ENCODE measurements at regions not wholly inside any gene's neighbourhood (a gene's known extent, or its start where the extent isn't known, plus 50 kb on each side); places are given as distances from the start of the nearest gene placed in this dataset.

- H3K27me3 ChIP-seq (ENCODE audit: insufficient read depth, low read depth, low read length): no peaks in the 10 kb centered on the region
- no peak overlapping the region for H3K9ac ChIP-seq (ENCODE audit: low read length)
- H3K9me3 ChIP-seq (ENCODE audit: low read length): no peaks in the 10 kb centered on the region
- H3K4me2 ChIP-seq (ENCODE audit: low read length): no peak overlapping the region
- no peaks in the 10 kb centered on the region for H3F3A ChIP-seq (ENCODE audit: insufficient read depth, low read length, poor library complexity, severe bottlenecking)
- H3K27ac ChIP-seq (ENCODE audit: low read length): no peak overlapping the region
- H3K36me3 ChIP-seq (ENCODE audit: insufficient read depth, low read length): no peaks in the 10 kb centered on the region
- no peak overlapping the region for H2AFZ ChIP-seq (ENCODE audit: low read depth, low read length)
- H3K9me2 ChIP-seq (ENCODE audit: insufficient read depth, low read length): no peaks in the 10 kb centered on the region
- TF ChIP-seq, protein P1, sequence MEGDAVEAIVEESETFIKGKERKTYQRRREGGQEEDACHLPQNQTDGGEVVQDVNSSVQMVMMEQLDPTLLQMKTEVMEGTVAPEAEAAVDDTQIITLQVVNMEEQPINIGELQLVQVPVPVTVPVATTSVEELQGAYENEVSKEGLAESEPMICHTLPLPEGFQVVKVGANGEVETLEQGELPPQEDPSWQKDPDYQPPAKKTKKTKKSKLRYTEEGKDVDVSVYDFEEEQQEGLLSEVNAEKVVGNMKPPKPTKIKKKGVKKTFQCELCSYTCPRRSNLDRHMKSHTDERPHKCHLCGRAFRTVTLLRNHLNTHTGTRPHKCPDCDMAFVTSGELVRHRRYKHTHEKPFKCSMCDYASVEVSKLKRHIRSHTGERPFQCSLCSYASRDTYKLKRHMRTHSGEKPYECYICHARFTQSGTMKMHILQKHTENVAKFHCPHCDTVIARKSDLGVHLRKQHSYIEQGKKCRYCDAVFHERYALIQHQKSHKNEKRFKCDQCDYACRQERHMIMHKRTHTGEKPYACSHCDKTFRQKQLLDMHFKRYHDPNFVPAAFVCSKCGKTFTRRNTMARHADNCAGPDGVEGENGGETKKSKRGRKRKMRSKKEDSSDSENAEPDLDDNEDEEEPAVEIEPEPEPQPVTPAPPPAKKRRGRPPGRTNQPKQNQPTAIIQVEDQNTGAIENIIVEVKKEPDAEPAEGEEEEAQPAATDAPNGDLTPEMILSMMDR (IDR thresholded peaks at IDR 0.05; ENCODE audit: poor library complexity, severe bottlenecking): no peak
- TF ChIP-seq MXI1 (conservative IDR thresholded peaks at IDR 0.05; ENCODE audit: poor library complexity, severe bottlenecking): no peak
- TF ChIP-seq, protein P2, sequence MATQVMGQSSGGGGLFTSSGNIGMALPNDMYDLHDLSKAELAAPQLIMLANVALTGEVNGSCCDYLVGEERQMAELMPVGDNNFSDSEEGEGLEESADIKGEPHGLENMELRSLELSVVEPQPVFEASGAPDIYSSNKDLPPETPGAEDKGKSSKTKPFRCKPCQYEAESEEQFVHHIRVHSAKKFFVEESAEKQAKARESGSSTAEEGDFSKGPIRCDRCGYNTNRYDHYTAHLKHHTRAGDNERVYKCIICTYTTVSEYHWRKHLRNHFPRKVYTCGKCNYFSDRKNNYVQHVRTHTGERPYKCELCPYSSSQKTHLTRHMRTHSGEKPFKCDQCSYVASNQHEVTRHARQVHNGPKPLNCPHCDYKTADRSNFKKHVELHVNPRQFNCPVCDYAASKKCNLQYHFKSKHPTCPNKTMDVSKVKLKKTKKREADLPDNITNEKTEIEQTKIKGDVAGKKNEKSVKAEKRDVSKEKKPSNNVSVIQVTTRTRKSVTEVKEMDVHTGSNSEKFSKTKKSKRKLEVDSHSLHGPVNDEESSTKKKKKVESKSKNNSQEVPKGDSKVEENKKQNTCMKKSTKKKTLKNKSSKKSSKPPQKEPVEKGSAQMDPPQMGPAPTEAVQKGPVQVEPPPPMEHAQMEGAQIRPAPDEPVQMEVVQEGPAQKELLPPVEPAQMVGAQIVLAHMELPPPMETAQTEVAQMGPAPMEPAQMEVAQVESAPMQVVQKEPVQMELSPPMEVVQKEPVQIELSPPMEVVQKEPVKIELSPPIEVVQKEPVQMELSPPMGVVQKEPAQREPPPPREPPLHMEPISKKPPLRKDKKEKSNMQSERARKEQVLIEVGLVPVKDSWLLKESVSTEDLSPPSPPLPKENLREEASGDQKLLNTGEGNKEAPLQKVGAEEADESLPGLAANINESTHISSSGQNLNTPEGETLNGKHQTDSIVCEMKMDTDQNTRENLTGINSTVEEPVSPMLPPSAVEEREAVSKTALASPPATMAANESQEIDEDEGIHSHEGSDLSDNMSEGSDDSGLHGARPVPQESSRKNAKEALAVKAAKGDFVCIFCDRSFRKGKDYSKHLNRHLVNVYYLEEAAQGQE (IDR thresholded peaks at IDR 0.05; ENCODE audit: borderline replicate concordance): no peak
- TF ChIP-seq EZH2 (IDR thresholded peaks at IDR 0.05; ENCODE audit: borderline replicate concordance, insufficient read depth, low read length, poor library complexity, severe bottlenecking): no peak
- no peak for TF ChIP-seq TAF1 (IDR thresholded peaks at IDR 0.05; ENCODE audit: low read depth)
- TF ChIP-seq RAD21 (conservative IDR thresholded peaks at IDR 0.05): no peak
- no peak for TF ChIP-seq POLR2AphosphoS5 (IDR thresholded peaks at IDR 0.05)
- TF ChIP-seq EP300 (conservative IDR thresholded peaks at IDR 0.05; ENCODE audit: poor library complexity, severe bottlenecking): no peak
- TF ChIP-seq SMC3 (conservative IDR thresholded peaks at IDR 0.05; ENCODE audit: poor library complexity): no peak
- H3K4me3 ChIP-seq (ENCODE audit: low read length): no peak overlapping the region
- H3K79me2 ChIP-seq (replicated peaks; ENCODE audit: insufficient read depth, low read length): no peaks in the 10 kb centered on the region
- no peaks in the 10 kb centered on the region for H4K20me1 ChIP-seq (ENCODE audit: insufficient read depth)
Observed at GRCh38 chr4:182978152-182978827, 61.1 kb upstream of the DCTD start.

DNA sequence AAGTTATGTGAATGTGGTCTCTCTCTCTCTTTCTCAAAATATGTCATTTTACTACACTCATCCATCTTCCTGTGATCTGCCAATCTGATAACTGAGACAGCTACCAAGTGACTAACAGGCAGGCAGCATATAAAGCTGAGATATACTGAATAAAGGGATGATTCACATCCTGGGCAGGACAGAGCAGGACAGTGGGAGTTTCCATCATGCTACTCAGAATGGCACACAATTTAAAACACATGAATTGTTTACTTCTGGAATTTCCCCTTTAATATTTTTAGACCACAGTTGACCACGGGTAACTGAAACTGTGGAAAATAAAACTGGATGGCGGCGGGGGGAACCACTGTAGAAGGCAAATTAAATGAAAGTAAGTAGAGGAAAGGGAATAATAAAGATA is 58.6 kb upstream of the DCTD start:
- Histone ChIP-seq H3K27ac (ENCODE audit: low read length) (no peak overlapping the region), H3F3A (ENCODE audit: insufficient read depth, low read length, poor library complexity, severe bottlenecking) (no peaks in the 10 kb centered on the region), H3K4me3 (ENCODE audit: low read length) (no peak overlapping the region), H3K9me3 (ENCODE audit: low read length) (no peaks in the 10 kb centered on the region), H3K9me2 (ENCODE audit: insufficient read depth, low read length) (no peaks in the 10 kb centered on the region), H3K9ac (ENCODE audit: low read length) (no peak overlapping the region), H3K4me2 (ENCODE audit: low read length) (no peak overlapping the region), H3K36me3 (ENCODE audit: insufficient read depth, low read length) (no peaks in the 10 kb centered on the region), H3K27me3 (ENCODE audit: insufficient read depth, low read depth, low read length) (no peaks in the 10 kb centered on the region), H3K79me2 (replicated peaks; ENCODE audit: insufficient read depth, low read length) (no peaks in the 10 kb centered on the region), H2AFZ (ENCODE audit: low read depth, low read length) (no peak overlapping the region), H4K20me1 (ENCODE audit: insufficient read depth) (no peaks in the 10 kb centered on the region)
- no peak for TF ChIP-seq POLR2AphosphoS5 (IDR thresholded peaks at IDR 0.05)
- TF ChIP-seq SMC3 (conservative IDR thresholded peaks at IDR 0.05; ENCODE audit: poor library complexity): no peak
- TF ChIP-seq MXI1 (conservative IDR thresholded peaks at IDR 0.05; ENCODE audit: poor library complexity, severe bottlenecking): no peak
- TF ChIP-seq EP300 (conservative IDR thresholded peaks at IDR 0.05; ENCODE audit: poor library complexity, severe bottlenecking): no peak
- no peak for TF ChIP-seq TAF1 (IDR thresholded peaks at IDR 0.05; ENCODE audit: low read depth)
- no peak for TF ChIP-seq RAD21 (conservative IDR thresholded peaks at IDR 0.05)
- TF ChIP-seq, protein P2 (IDR thresholded peaks at IDR 0.05; ENCODE audit: borderline replicate concordance): no peak
- TF ChIP-seq, protein P1 (IDR thresholded peaks at IDR 0.05; ENCODE audit: poor library complexity, severe bottlenecking): no peak
- TF ChIP-seq EZH2 (IDR thresholded peaks at IDR 0.05; ENCODE audit: borderline replicate concordance, insufficient read depth, low read length, poor library complexity, severe bottlenecking): no peak
